ENCODE measurements at regions not wholly inside any gene's neighbourhood (a gene's known extent, or its start where the extent isn't known, plus 50 kb on each side); places are given as distances from the start of the nearest gene placed in this dataset.

- no peak overlapping the region for H3K4me3 ChIP-seq (ENCODE audit: low read depth, low read length)
- H3K36me3 ChIP-seq (ENCODE audit: control insufficient read depth, insufficient read depth, low read length) = no peaks in the 10 kb centered on the region
- Mint-ChIP-seq H3K27me3 (no peaks in the 10 kb centered on the region), H3K27ac (no peak overlapping the region), H3K4me1 (no peaks in the 10 kb centered on the region), H3K9me3 (peaks cover 0 to 4% (median 2%) of the 10 kb centered on the region in 7 donors), H3K36me3 (no peaks in the 10 kb centered on the region), H3K4me3 (no peak overlapping the region)
- H3K4me1 ChIP-seq (ENCODE audit: control insufficient read depth, insufficient read depth, low read length, poor library complexity, severe bottlenecking) = no peaks in the 10 kb centered on the region
- no peaks in the 10 kb centered on the region for H3K9me3 ChIP-seq (ENCODE audit: control insufficient read depth in 2 of 2, low read length in 2 of 2)
- H3K27me3 ChIP-seq (ENCODE audit: control insufficient read depth, insufficient read depth, low read length) = no peaks in the 10 kb centered on the region
- ATAC-seq (ENCODE audit: low read depth in 2 of 2) = no peak
- DNase-seq = no peak
- no peak overlapping the region for H3K27ac ChIP-seq (ENCODE audit: insufficient read depth, low read length, poor library complexity, severe bottlenecking)
These were observed 614.0 kb upstream of the BOD1L1 start for GRCh38 chr4:14241574-14241973.

GRCh38 chr4:14247767-14248166 is 620.2 kb upstream of the BOD1L1 start:
- ATAC-seq (ENCODE audit: low read depth in 2 of 2) = no peak
- Histone ChIP-seq H3K27ac (ENCODE audit: insufficient read depth, low read length, poor library complexity, severe bottlenecking) (no peak overlapping the region), H3K27me3 (ENCODE audit: control insufficient read depth, insufficient read depth, low read length) (no peaks in the 10 kb centered on the region), H3K4me3 (ENCODE audit: low read depth, low read length) (no peak overlapping the region), H3K9me3 (ENCODE audit: control insufficient read depth in 2 of 2, low read length in 2 of 2) (no peaks in the 10 kb centered on the region), H3K4me1 (ENCODE audit: control insufficient read depth, insufficient read depth, low read length, poor library complexity, severe bottlenecking) (no peaks in the 10 kb centered on the region), H3K36me3 (ENCODE audit: control insufficient read depth, insufficient read depth, low read length) (no peaks in the 10 kb centered on the region)
- no peak overlapping the region for H3K4me3 Mint-ChIP-seq
- H3K9me3 Mint-ChIP-seq = peaks cover 0 to 9% (median 4%) of the 10 kb centered on the region in 7 donors
- no peaks in the 10 kb centered on the region for H3K27me3 Mint-ChIP-seq
- no peaks in the 10 kb centered on the region for H3K4me1 Mint-ChIP-seq
- no peak overlapping the region for H3K27ac Mint-ChIP-seq
- DNase-seq = no peak
- H3K36me3 Mint-ChIP-seq = no peaks in the 10 kb centered on the region

GRCh38 chr4:14249226-14249625 is 621.7 kb upstream of the BOD1L1 start:
- no peaks in the 10 kb centered on the region for H3K4me1 ChIP-seq (ENCODE audit: control insufficient read depth, insufficient read depth, low read length, poor library complexity, severe bottlenecking)

DNA sequence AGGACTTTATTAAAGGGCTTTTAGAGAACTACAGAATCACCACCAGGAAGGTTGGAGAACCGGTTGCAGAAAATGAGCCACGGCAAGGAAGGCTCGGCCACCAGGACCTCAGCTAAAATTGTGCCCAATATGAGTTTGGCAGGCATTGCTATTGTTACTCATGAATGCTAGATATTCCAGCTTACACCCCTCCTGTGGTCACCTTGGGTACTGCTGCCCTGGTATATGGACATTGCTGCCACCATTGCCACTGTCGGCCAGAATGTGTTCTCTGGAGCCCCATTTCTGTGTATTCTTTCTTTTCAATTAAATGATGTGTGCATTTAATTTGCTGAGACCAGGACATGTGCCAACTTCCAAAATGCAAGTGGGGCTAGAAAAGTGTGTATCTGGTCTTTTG is 626.7 kb upstream of the BOD1L1 start:
- H3K27me3 ChIP-seq (ENCODE audit: control insufficient read depth, insufficient read depth, low read length) = no peaks in the 10 kb centered on the region
- Mint-ChIP-seq H3K9me3 (peaks cover 2 to 6% (median 5%) of the 10 kb centered on the region in 7 donors), H3K36me3 (no peaks in the 10 kb centered on the region), H3K27me3 (no peaks in the 10 kb centered on the region), H3K4me3 (no peak overlapping the region), H3K4me1 (no peaks in the 10 kb centered on the region), H3K27ac (no peak overlapping the region)
- no peak overlapping the region for H3K4me3 ChIP-seq (ENCODE audit: low read depth, low read length)
- no peak overlapping the region for H3K27ac ChIP-seq (ENCODE audit: insufficient read depth, low read length, poor library complexity, severe bottlenecking)
- H3K36me3 ChIP-seq (ENCODE audit: control insufficient read depth, insufficient read depth, low read length) = no peaks in the 10 kb centered on the region
- H3K9me3 ChIP-seq (ENCODE audit: control insufficient read depth in 2 of 2, low read length in 2 of 2) = no peaks in the 10 kb centered on the region
- no peaks in the 10 kb centered on the region for H3K4me1 ChIP-seq (ENCODE audit: control insufficient read depth, insufficient read depth, low read length, poor library complexity, severe bottlenecking)
- no peak for DNase-seq
- no peak for ATAC-seq (ENCODE audit: low read depth in 2 of 2)

More at GRCh38 chr4:14249226-14249625, 621.7 kb upstream of the BOD1L1 start:
- no peak overlapping the region for H3K4me3 ChIP-seq (ENCODE audit: low read depth, low read length)
- Mint-ChIP-seq H3K36me3 (no peaks in the 10 kb centered on the region), H3K4me1 (no peaks in the 10 kb centered on the region), H3K9me3 (peaks cover 0 to 9% (median 4%) of the 10 kb centered on the region in 7 donors), H3K27me3 (no peaks in the 10 kb centered on the region), H3K27ac (no peak overlapping the region), H3K4me3 (no peak overlapping the region)
- H3K9me3 ChIP-seq (ENCODE audit: control insufficient read depth in 2 of 2, low read length in 2 of 2) = no peaks in the 10 kb centered on the region
- ATAC-seq (ENCODE audit: low read depth in 2 of 2) (no peak), DNase-seq (no peak)
- H3K27me3 ChIP-seq (ENCODE audit: control insufficient read depth, insufficient read depth, low read length) = no peaks in the 10 kb centered on the region
- no peak overlapping the region for H3K27ac ChIP-seq (ENCODE audit: insufficient read depth, low read length, poor library complexity, severe bottlenecking)
- no peaks in the 10 kb centered on the region for H3K36me3 ChIP-seq (ENCODE audit: control insufficient read depth, insufficient read depth, low read length)

GRCh38 chr4:14254926-14255325 is 627.4 kb upstream of the BOD1L1 start:
- Histone ChIP-seq H3K36me3 (ENCODE audit: control insufficient read depth, insufficient read depth, low read length) (no peaks in the 10 kb centered on the region), H3K9me3 (ENCODE audit: control insufficient read depth in 2 of 2, low read length in 2 of 2) (no peaks in the 10 kb centered on the region), H3K4me3 (ENCODE audit: low read depth, low read length) (no peak overlapping the region), H3K27ac (ENCODE audit: insufficient read depth, low read length, poor library complexity, severe bottlenecking) (no peak overlapping the region), H3K27me3 (ENCODE audit: control insufficient read depth, insufficient read depth, low read length) (no peaks in the 10 kb centered on the region), H3K4me1 (ENCODE audit: control insufficient read depth, insufficient read depth, low read length, poor library complexity, severe bottlenecking) (no peaks in the 10 kb centered on the region)
- DNase-seq = no peak
- Mint-ChIP-seq H3K4me1 (no peaks in the 10 kb centered on the region), H3K9me3 (peaks cover 2 to 6% (median 5%) of the 10 kb centered on the region in 7 donors), H3K27ac (no peak overlapping the region), H3K36me3 (no peaks in the 10 kb centered on the region), H3K4me3 (no peak overlapping the region), H3K27me3 (no peaks in the 10 kb centered on the region)
- no peak for ATAC-seq (ENCODE audit: low read depth in 2 of 2)

DNA sequence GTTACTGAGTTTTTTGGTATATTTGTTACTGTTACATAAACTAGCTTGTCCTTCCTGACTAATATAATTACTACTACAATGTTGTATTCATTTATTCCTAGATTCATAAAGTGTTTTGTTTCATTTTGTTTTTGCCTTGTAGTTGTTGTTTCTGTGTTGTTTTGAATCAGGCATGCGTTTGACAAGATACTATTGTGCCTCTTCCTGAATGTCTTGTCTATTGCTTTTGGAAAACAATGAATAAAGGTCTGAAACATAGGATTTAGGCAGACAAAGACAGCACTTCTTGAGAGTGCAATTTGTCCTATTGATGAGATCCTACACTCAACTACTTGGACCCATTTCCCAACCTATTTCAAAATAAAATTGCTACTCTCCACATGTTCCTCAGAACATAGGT is 630.4 kb upstream of the BOD1L1 start:
- Mint-ChIP-seq H3K9me3 (peaks cover 0 to 10% (median 1%) of the 10 kb centered on the region in 7 donors), H3K27ac (no peak overlapping the region), H3K36me3 (no peaks in the 10 kb centered on the region), H3K27me3 (no peaks in the 10 kb centered on the region), H3K4me3 (no peak overlapping the region), H3K4me1 (no peaks in the 10 kb centered on the region)
- no peak for ATAC-seq (ENCODE audit: low read depth in 2 of 2)
- H3K4me1 ChIP-seq (ENCODE audit: control insufficient read depth, insufficient read depth, low read length, poor library complexity, severe bottlenecking) = no peaks in the 10 kb centered on the region
- no peak overlapping the region for H3K4me3 ChIP-seq (ENCODE audit: low read depth, low read length)
- H3K27me3 ChIP-seq (ENCODE audit: control insufficient read depth, insufficient read depth, low read length) = no peaks in the 10 kb centered on the region
- H3K9me3 ChIP-seq (ENCODE audit: control insufficient read depth in 2 of 2, low read length in 2 of 2) = no peaks in the 10 kb centered on the region
- no peak overlapping the region for H3K27ac ChIP-seq (ENCODE audit: insufficient read depth, low read length, poor library complexity, severe bottlenecking)
- no peak for DNase-seq
- H3K36me3 ChIP-seq (ENCODE audit: control insufficient read depth, insufficient read depth, low read length) = no peaks in the 10 kb centered on the region

DNA sequence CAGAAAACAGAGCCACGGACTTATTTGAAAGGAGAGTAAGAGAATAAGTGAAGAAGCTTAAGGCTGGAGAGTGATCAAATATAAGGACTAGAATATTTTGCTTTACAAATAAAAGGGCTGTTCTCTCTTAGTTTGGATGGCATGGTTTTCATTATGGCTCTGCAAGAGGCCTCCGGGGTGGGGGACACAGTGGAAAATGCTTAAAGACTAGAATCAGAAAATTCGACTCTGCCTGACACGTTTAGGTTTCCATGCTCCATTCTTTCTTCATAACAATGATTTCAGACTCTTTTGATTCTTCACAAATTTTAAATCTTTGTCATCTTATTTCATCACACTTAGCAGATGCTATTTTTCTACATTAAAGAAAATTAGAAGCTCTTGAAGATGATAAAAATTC is 632.4 kb upstream of the BOD1L1 start:
- no peaks in the 10 kb centered on the region for H3K4me1 ChIP-seq (ENCODE audit: control insufficient read depth, insufficient read depth, low read length, poor library complexity, severe bottlenecking)
- Mint-ChIP-seq H3K4me1 (no peaks in the 10 kb centered on the region), H3K36me3 (no peaks in the 10 kb centered on the region), H3K27me3 (no peaks in the 10 kb centered on the region), H3K4me3 (no peak overlapping the region), H3K9me3 (peaks cover 0 to 8% (median 1%) of the 10 kb centered on the region in 7 donors), H3K27ac (no peak overlapping the region)
- ATAC-seq (ENCODE audit: low read depth in 2 of 2) (no peak), DNase-seq (no peak)
- H3K9me3 ChIP-seq (ENCODE audit: control insufficient read depth in 2 of 2, low read length in 2 of 2) = no peaks in the 10 kb centered on the region
- no peak overlapping the region for H3K27ac ChIP-seq (ENCODE audit: insufficient read depth, low read length, poor library complexity, severe bottlenecking)
- H3K36me3 ChIP-seq (ENCODE audit: control insufficient read depth, insufficient read depth, low read length) = no peaks in the 10 kb centered on the region
- no peaks in the 10 kb centered on the region for H3K27me3 ChIP-seq (ENCODE audit: control insufficient read depth, insufficient read depth, low read length)
- H3K4me3 ChIP-seq (ENCODE audit: low read depth, low read length) = no peak overlapping the region

- Mint-ChIP-seq H3K4me3 (no peak overlapping the region), H3K4me1 (no peaks in the 10 kb centered on the region), H3K27ac (no peak overlapping the region), H3K36me3 (no peaks in the 10 kb centered on the region), H3K9me3 (peaks cover 0 to 8% (median 1%) of the 10 kb centered on the region in 7 donors), H3K27me3 (no peaks in the 10 kb centered on the region)
- Histone ChIP-seq H3K9me3 (ENCODE audit: control insufficient read depth in 2 of 2, low read length in 2 of 2) (no peaks in the 10 kb centered on the region), H3K36me3 (ENCODE audit: control insufficient read depth, insufficient read depth, low read length) (no peaks in the 10 kb centered on the region), H3K4me3 (ENCODE audit: low read depth, low read length) (no peak overlapping the region), H3K27me3 (ENCODE audit: control insufficient read depth, insufficient read depth, low read length) (no peaks in the 10 kb centered on the region), H3K27ac (ENCODE audit: insufficient read depth, low read length, poor library complexity, severe bottlenecking) (no peak overlapping the region), H3K4me1 (ENCODE audit: control insufficient read depth, insufficient read depth, low read length, poor library complexity, severe bottlenecking) (no peaks in the 10 kb centered on the region)
- ATAC-seq (ENCODE audit: low read depth in 2 of 2) (no peak), DNase-seq (no peak)
These were observed 633.1 kb upstream of the BOD1L1 start for GRCh38 chr4:14260591-14260990.

All from CD4-positive, CD25-positive, alpha-beta regulatory T cell (primary cell).